Suprapubic skin (tissue), 4 donors: ENCODE measurements at regions not wholly inside any gene's neighbourhood (a gene's known extent, or its start where the extent isn't known, plus 50 kb on each side); places are given as distances from the start of the nearest gene placed in this dataset.

Experiments used
- DNase-seq, 2 donors: peaks; one replicate each; pipeline ENCODE4 v3.0.0-alpha.2; 2019; ENCODE audit warnings: low spot score in 2 of 2
- H3K27ac ChIP-seq: fragments of 200-600 bp; sonication (generic); one replicate; pipeline ENCODE4 v1.5.1; 2019
- H3K27me3 ChIP-seq: fragments of 200-600 bp; sonication (generic); one replicate; pipeline ENCODE4 v1.5.1; 2019
- H3K36me3 ChIP-seq: fragments of 200-600 bp; sonication (generic); one replicate; pipeline ENCODE4 v1.5.1; 2019
- H3K4me1 ChIP-seq: fragments of 200-600 bp; sonication (generic); one replicate; pipeline ENCODE4 v1.5.1; 2019
- H3K4me3 ChIP-seq: fragments of 200-600 bp; sonication (generic); one replicate; pipeline ENCODE4 v1.5.1; 2019; ENCODE audit warnings: mild to moderate bottlenecking
- H3K9me3 ChIP-seq: fragments of 200-600 bp; sonication (generic); one replicate; pipeline ENCODE4 v1.5.1; 2019
- EP300 ChIP-seq: sonication (generic); formaldehyde crosslinking; IDR thresholded peaks from one replicate; pipeline ENCODE4 v1.6.1; 2017; ENCODE audit warnings: antibody characterized with exemption
- POLR2A ChIP-seq, 2 donors: fragments of 450-650 bp; IDR thresholded peaks; one replicate each; pipeline ENCODE4 v1.6.1; 2017; ENCODE audit warnings: antibody characterized with exemption in 2 of 2, mild to moderate bottlenecking in 2 of 2, moderate library complexity in 2 of 2
- POLR2AphosphoS5 ChIP-seq, 3 donors: sonication (generic); formaldehyde crosslinking; IDR thresholded peaks; one replicate each; pipeline ENCODE4 v1.6.1; 2017; ENCODE audit warnings: antibody characterized with exemption in 3 of 3
- WGBS: methylation state at CpG from one replicate; pipeline ENCODE4 v1.1.5; 2018; 5-methylcytosine and 5-hydroxymethylcytosine counted together
- TF ChIP-seq, protein P1 (sequence below), 2 donors: fragments of 200-600 bp in 1 of 2; fragments of 450-650 bp in 1 of 2; sonication (generic) in 1 of 2; IDR thresholded peaks; one replicate each; pipeline ENCODE4 v1.5.1; 2016 to 2019; ENCODE audit warnings: antibody characterized with exemption in 2 of 2, mild to moderate bottlenecking in 1 of 2, moderate library complexity in 1 of 2

DNA sequence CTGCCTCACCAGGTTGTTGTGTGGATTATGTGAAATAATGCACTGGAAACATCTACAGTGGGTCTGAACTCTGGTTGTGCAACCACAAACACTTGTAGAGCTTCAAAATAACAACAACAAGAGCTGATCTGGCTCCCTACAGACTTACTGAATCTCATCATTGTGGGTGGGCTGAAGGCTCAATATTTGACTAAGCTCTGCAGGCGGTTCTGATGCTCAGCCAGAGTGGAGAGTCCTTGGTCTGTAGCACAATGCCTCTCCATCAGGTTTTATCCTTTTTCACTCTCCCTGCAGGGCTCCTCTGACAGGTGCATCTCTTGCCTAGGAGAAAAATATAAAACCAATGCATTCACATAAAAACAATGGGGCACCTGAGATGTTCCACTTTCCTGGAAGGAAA, 456.3 kb upstream of the ONECUT1 start:
- H3K36me3 ChIP-seq = no peaks in the 10 kb centered on the region
- H3K27me3 ChIP-seq = no peaks in the 10 kb centered on the region
- 94% methylated on average over 1 of the region's 1 CpG for WGBS
- no peak overlapping the region for H3K27ac ChIP-seq
- H3K4me3 ChIP-seq = no peak overlapping the region
- TF ChIP-seq POLR2AphosphoS5 (IDR thresholded peaks at IDR 0.05) (no peak), POLR2A (IDR thresholded peaks at IDR 0.05) (no peak), EP300 (no peak)
- TF ChIP-seq, protein P1, sequence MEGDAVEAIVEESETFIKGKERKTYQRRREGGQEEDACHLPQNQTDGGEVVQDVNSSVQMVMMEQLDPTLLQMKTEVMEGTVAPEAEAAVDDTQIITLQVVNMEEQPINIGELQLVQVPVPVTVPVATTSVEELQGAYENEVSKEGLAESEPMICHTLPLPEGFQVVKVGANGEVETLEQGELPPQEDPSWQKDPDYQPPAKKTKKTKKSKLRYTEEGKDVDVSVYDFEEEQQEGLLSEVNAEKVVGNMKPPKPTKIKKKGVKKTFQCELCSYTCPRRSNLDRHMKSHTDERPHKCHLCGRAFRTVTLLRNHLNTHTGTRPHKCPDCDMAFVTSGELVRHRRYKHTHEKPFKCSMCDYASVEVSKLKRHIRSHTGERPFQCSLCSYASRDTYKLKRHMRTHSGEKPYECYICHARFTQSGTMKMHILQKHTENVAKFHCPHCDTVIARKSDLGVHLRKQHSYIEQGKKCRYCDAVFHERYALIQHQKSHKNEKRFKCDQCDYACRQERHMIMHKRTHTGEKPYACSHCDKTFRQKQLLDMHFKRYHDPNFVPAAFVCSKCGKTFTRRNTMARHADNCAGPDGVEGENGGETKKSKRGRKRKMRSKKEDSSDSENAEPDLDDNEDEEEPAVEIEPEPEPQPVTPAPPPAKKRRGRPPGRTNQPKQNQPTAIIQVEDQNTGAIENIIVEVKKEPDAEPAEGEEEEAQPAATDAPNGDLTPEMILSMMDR (IDR thresholded peaks at IDR 0.05) = no peak
- no peak for DNase-seq
- no peaks in the 10 kb centered on the region for H3K9me3 ChIP-seq
- no peaks in the 10 kb centered on the region for H3K4me1 ChIP-seq

DNA sequence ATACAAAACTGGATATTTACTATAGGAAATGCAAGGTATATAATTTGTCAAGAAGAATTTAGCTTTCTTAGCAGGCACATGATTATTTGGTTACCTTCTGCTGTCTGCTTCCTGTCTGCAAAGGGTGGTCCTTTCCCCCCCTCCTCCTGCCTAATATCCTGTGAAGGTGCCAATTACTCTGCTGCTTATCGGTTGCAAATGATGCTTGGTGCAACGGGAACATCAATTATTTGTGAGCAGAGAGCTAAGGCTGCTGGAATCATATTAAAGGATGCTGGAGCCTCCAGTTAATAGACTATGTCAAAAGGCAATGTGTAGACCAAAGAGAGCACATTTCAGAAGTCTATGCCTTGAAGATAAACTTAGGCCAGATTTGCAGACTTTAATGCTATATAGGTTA, 443.7 kb upstream of the ONECUT1 start:
- no peaks in the 10 kb centered on the region for H3K36me3 ChIP-seq
- 52% methylated on average over 2 of the region's 2 CpGs for WGBS
- no peak overlapping the region for H3K27ac ChIP-seq
- H3K9me3 ChIP-seq = no peaks in the 10 kb centered on the region
- H3K4me1 ChIP-seq = no peaks in the 10 kb centered on the region
- no peak for DNase-seq
- no peak overlapping the region for H3K4me3 ChIP-seq
- TF ChIP-seq EP300 (no peak), POLR2A (IDR thresholded peaks at IDR 0.05) (no peak), POLR2AphosphoS5 (IDR thresholded peaks at IDR 0.05) (no peak)
- TF ChIP-seq, protein P1 (IDR thresholded peaks at IDR 0.05) = no peak
- H3K27me3 ChIP-seq = no peaks in the 10 kb centered on the region

DNA sequence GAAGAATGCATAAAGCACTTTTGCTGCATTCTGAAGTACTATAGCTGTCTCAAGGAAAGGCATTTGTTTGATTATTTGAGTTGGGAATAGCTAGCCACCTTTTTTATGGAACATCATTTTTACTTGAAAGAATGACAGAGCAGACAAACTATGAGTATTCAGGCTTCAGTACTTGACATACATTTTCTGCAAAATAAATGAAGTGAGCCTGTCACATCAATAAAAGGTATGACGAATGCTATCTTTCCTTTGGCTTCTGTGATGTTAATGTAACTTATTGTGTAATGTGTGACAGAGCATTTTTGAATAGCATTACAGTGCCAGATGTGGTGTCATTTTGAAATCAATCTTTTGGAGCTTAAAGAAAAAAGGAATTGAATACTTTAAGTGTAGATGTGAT, 440.3 kb upstream of the ONECUT1 start:
- Histone ChIP-seq H3K4me1 (no peaks in the 10 kb centered on the region), H3K4me3 (no peak overlapping the region), H3K27me3 (no peaks in the 10 kb centered on the region), H3K27ac (no peak overlapping the region), H3K9me3 (no peaks in the 10 kb centered on the region), H3K36me3 (no peaks in the 10 kb centered on the region)
- 46% methylated on average over 1 of the region's 1 CpG for WGBS
- no peak for TF ChIP-seq POLR2A (IDR thresholded peaks at IDR 0.05)
- no peak for TF ChIP-seq EP300
- TF ChIP-seq, protein P1 (IDR thresholded peaks at IDR 0.05) = no peak
- TF ChIP-seq POLR2AphosphoS5 (IDR thresholded peaks at IDR 0.05) = no peak
- DNase-seq = no peak

DNA sequence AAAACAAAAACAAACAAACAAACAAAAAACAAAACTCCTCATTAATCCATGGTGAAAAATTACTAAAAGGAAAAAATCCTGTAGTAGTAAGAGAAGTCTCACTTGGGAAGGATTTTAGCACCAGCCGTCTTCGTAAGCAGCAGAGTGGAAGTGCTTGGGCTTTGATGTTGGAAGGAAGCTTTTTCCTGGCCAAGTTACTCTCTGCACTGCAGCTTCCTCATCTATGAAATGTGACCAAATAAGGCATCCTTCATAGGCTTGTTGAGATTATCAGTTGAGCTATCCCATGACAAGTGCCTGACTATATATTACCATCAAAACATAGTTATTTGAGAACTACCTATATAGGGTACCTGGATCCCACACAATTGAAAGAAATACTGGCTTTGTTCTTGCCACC, 436.4 kb upstream of the ONECUT1 start:
- H3K27ac ChIP-seq = no peak overlapping the region
- 79% methylated on average over 2 of the region's 2 CpGs for WGBS
- no peaks in the 10 kb centered on the region for H3K27me3 ChIP-seq
- TF ChIP-seq, protein P1 (IDR thresholded peaks at IDR 0.05) = no peak
- TF ChIP-seq POLR2AphosphoS5 (IDR thresholded peaks at IDR 0.05) = no peak
- no peak for TF ChIP-seq POLR2A (IDR thresholded peaks at IDR 0.05)
- TF ChIP-seq EP300 = no peak
- DNase-seq = no peak
- no peaks in the 10 kb centered on the region for H3K9me3 ChIP-seq
- H3K4me1 ChIP-seq = no peaks in the 10 kb centered on the region
- no peaks in the 10 kb centered on the region for H3K36me3 ChIP-seq
- no peak overlapping the region for H3K4me3 ChIP-seq

DNA sequence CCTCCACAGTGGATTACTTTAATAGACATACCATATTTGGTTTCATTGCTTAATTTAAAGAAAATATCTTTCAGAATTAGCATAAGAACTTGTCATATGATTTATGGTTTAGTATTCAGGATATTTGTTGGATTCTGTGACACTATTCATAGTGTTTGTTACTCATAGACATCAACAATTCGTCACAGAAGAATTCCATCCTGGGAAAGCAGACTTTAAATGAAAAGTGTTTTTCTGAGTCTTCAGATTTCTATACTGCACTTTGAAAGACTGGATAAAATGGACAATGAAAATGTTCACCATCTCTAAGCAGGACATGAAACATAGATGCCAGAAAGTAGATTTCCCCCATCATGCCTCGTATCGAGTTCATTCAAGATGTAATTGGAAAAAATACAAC, 435.6 kb upstream of the ONECUT1 start:
- Histone ChIP-seq H3K4me1 (no peaks in the 10 kb centered on the region), H3K27ac (no peak overlapping the region), H3K27me3 (no peaks in the 10 kb centered on the region), H3K36me3 (no peaks in the 10 kb centered on the region), H3K9me3 (no peaks in the 10 kb centered on the region), H3K4me3 (no peak overlapping the region)
- DNase-seq = no peak
- TF ChIP-seq POLR2AphosphoS5 (IDR thresholded peaks at IDR 0.05) = no peak
- TF ChIP-seq, protein P1 (IDR thresholded peaks at IDR 0.05) = no peak
- TF ChIP-seq POLR2A (IDR thresholded peaks at IDR 0.05) = no peak
- TF ChIP-seq EP300 = no peak
- 82% methylated on average over 3 of the region's 3 CpGs for WGBS
